H1 (cell line): ENCODE measurements at regions not wholly inside any gene's neighbourhood (a gene's known extent, or its start where the extent isn't known, plus 50 kb on each side); places are given as distances from the start of the nearest gene placed in this dataset.

Experiments used
- BRCA1 ChIP-seq: IDR thresholded peaks from 2 replicates; pipeline ENCODE4 v1.6.1; 2012; ENCODE audit warnings: low read depth, low read length, improper control_type of control experiment
- MAFK ChIP-seq: IDR thresholded peaks from 2 replicates; pipeline ENCODE4 v1.6.1; 2012; ENCODE audit warnings: low read depth, mild to moderate bottlenecking, improper control_type of control experiment, low read length

- no peak for TF ChIP-seq MAFK
- no peak for TF ChIP-seq BRCA1
Observed at GRCh38 chr1:168833362-168833761, 104.4 kb upstream of the DPT start (continued).
